Panc1 (cell line): ENCODE measurements at regions not wholly inside any gene's neighbourhood (a gene's known extent, or its start where the extent isn't known, plus 50 kb on each side); places are given as distances from the start of the nearest gene placed in this dataset.

Experiments
- ATAC-seq: fragments of 200-7000 bp; cut with Tn5 transposase; 2 replicates; pipeline ENCODE4 v1.9.1; 2020; ENCODE audit warnings: mild to moderate bottlenecking, moderate library complexity
- BruUV-seq: library from RNA; stranded (reverse); fragments of 400-500 nt; replicated peaks from 2 replicates; lab custom pipeline; 2021; lab: Mats Ljungman, UMichigan
- CTCF ChIA-PET: fragments of 300-600 bp; sonication (Branson Sonifier 250); formaldehyde crosslinking; loops from one replicate; lab custom pipeline; 2022; ENCODE audit warnings: antibody characterized with exemption; lab: Charles Lee
- POLR2A ChIA-PET: fragments of 300-600 bp; sonication (Branson Sonifier 250); formaldehyde crosslinking; loops from one replicate; lab custom pipeline; 2022; ENCODE audit warnings: antibody characterized with exemption; lab: Charles Lee
- DNase-seq: peaks from one replicate; pipeline ENCODE4 v3.0.0-alpha.2; 2010; ENCODE audit warnings: low read depth, low spot score
- H3K27ac ChIP-seq: 2 replicates; pipeline ENCODE4 v1.5.1; 2011; ENCODE audit warnings: mild to moderate bottlenecking, low read length, inconsistent platforms
- H3K27me3 ChIP-seq: fragments of 200-500 bp; sonication (Bioruptor generic); 2 replicates; pipeline ENCODE4 v1.6.0; 2014; ENCODE audit warnings: low read length, inconsistent platforms; ENCODE audit not compliant: control insufficient read depth, insufficient read depth
- H3K36me3 ChIP-seq: fragments of 200-500 bp; sonication (Bioruptor generic); 2 replicates; pipeline ENCODE4 v1.5.1; 2014; ENCODE audit warnings: inconsistent platforms, mild to moderate bottlenecking, low read length, moderate library complexity; ENCODE audit not compliant: control insufficient read depth, insufficient read depth
- H3K4me1 ChIP-seq: 2 replicates; pipeline ENCODE4 v1.5.1; 2011; ENCODE audit warnings: inconsistent platforms, mild to moderate bottlenecking, low read length, moderate library complexity; ENCODE audit not compliant: control insufficient read depth, insufficient read depth
- H3K4me3 ChIP-seq, 2 experiments: 2 replicates each; pipeline ENCODE4 v1.5.1; 2011 to 2012; ENCODE audit warnings: low read depth in 2 of 2, low read length in 2 of 2, mild to moderate bottlenecking in 2 of 2, inconsistent platforms in 1 of 2, moderate library complexity in 1 of 2
- H3K9me3 ChIP-seq: fragments of 200-500 bp; sonication (Bioruptor generic); 2 replicates; pipeline ENCODE4 v1.5.1; 2014; ENCODE audit warnings: low read depth, mild to moderate bottlenecking, inconsistent platforms, low read length, moderate library complexity; ENCODE audit not compliant: control insufficient read depth, insufficient read depth
- POLR2AphosphoS5 ChIP-seq: IDR thresholded peaks from 2 replicates; pipeline ENCODE4 v1.6.1; 2012; ENCODE audit warnings: mild to moderate bottlenecking, low read depth, low read length, moderate library complexity
- SIN3A ChIP-seq: IDR thresholded peaks from 2 replicates; pipeline ENCODE4 v1.6.1; 2012; ENCODE audit warnings: low read depth, mild to moderate bottlenecking, low read length, moderate library complexity, borderline replicate concordance; ENCODE audit not compliant: insufficient read depth
- TCF7L2 ChIP-seq: IDR thresholded peaks from 2 replicates; pipeline ENCODE4 v1.6.1; 2011; ENCODE audit warnings: mild to moderate bottlenecking, low read depth, low read length, inconsistent platforms
- in situ Hi-C: cut with HindIII; loops from 2 replicates; pipeline ENCODE4 v1.10.0; 2016; ENCODE audit warnings: low sequenced_read_pairs, low pct_unique_long_range_greater_than_20kb
- intact Hi-C: fragments of 100-400 bp; cut with micrococcal nuclease; formaldehyde crosslinking; loops from one replicate; pipeline ENCODE4 v1.10.0; 2022; ENCODE audit not compliant: unreplicated experiment
- TF ChIP-seq, protein P1 (sequence below), 2 experiments: IDR thresholded peaks; 2 replicates each; pipeline ENCODE4 v1.6.1; 2011 to 2012; ENCODE audit warnings: low read depth in 2 of 2, control low read depth in 1 of 2, low read length in 1 of 2, mild to moderate bottlenecking in 1 of 2, moderate library complexity in 1 of 2; ENCODE audit not compliant: insufficient read depth in 1 of 2
- TF ChIP-seq, protein P2 (sequence below): fragments of 450-650 bp; IDR thresholded peaks from 2 replicates; pipeline ENCODE4 v1.5.1; 2017; ENCODE audit warnings: mild to moderate bottlenecking

DNA sequence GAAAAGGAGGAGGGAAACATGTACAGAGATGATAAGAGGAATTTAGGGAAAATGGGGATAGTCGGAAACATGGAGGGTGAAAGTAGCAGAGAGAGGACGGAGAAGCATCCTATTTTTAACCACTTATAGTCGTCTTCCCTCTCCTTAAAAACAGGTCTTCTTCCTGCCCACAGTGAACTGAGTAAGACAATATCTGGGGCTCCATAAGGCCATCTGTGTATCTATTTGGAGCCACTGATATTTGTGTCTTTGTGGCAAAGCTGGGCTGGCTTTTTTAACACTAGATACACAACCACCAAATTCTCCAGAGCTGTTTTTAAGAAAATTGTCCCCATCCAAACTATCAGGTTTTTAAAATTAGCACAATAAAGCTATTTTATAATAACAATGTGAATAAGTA, 109.5 kb upstream of the RAP1B start:
- TF ChIP-seq TCF7L2 (no peak), SIN3A (no peak), POLR2AphosphoS5 (no peak)
- TF ChIP-seq, protein P1, sequence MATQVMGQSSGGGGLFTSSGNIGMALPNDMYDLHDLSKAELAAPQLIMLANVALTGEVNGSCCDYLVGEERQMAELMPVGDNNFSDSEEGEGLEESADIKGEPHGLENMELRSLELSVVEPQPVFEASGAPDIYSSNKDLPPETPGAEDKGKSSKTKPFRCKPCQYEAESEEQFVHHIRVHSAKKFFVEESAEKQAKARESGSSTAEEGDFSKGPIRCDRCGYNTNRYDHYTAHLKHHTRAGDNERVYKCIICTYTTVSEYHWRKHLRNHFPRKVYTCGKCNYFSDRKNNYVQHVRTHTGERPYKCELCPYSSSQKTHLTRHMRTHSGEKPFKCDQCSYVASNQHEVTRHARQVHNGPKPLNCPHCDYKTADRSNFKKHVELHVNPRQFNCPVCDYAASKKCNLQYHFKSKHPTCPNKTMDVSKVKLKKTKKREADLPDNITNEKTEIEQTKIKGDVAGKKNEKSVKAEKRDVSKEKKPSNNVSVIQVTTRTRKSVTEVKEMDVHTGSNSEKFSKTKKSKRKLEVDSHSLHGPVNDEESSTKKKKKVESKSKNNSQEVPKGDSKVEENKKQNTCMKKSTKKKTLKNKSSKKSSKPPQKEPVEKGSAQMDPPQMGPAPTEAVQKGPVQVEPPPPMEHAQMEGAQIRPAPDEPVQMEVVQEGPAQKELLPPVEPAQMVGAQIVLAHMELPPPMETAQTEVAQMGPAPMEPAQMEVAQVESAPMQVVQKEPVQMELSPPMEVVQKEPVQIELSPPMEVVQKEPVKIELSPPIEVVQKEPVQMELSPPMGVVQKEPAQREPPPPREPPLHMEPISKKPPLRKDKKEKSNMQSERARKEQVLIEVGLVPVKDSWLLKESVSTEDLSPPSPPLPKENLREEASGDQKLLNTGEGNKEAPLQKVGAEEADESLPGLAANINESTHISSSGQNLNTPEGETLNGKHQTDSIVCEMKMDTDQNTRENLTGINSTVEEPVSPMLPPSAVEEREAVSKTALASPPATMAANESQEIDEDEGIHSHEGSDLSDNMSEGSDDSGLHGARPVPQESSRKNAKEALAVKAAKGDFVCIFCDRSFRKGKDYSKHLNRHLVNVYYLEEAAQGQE (IDR thresholded peaks at IDR 0.05; ENCODE audit: insufficient read depth in 1 of 2, low read depth in 2 of 2, low read length in 1 of 2), result no peak
- TF ChIP-seq, protein P2, sequence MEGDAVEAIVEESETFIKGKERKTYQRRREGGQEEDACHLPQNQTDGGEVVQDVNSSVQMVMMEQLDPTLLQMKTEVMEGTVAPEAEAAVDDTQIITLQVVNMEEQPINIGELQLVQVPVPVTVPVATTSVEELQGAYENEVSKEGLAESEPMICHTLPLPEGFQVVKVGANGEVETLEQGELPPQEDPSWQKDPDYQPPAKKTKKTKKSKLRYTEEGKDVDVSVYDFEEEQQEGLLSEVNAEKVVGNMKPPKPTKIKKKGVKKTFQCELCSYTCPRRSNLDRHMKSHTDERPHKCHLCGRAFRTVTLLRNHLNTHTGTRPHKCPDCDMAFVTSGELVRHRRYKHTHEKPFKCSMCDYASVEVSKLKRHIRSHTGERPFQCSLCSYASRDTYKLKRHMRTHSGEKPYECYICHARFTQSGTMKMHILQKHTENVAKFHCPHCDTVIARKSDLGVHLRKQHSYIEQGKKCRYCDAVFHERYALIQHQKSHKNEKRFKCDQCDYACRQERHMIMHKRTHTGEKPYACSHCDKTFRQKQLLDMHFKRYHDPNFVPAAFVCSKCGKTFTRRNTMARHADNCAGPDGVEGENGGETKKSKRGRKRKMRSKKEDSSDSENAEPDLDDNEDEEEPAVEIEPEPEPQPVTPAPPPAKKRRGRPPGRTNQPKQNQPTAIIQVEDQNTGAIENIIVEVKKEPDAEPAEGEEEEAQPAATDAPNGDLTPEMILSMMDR, result no peak
- Histone ChIP-seq H3K4me3 (no peak overlapping the region), H3K27me3 (no peaks in the 10 kb centered on the region), H3K4me1 (0 out of 2 replicates have a peak, but pooled peaks cover 6% of the 10 kb centered on the region), H3K27ac (peak overlapping the region; percentile 52; the same call in 1 of the 2 replicates), H3K9me3 (no peaks in the 10 kb centered on the region), H3K36me3 (no peaks in the 10 kb centered on the region)
- ATAC-seq (no peak), DNase-seq (no peak)
- POLR2A ChIA-PET, result no interaction called here
- no TSS peak for BruUV-seq
- in situ Hi-C loops, result no loop called here
- intact Hi-C loops, result no loop called here
- CTCF ChIA-PET, result no interaction called here

DNA sequence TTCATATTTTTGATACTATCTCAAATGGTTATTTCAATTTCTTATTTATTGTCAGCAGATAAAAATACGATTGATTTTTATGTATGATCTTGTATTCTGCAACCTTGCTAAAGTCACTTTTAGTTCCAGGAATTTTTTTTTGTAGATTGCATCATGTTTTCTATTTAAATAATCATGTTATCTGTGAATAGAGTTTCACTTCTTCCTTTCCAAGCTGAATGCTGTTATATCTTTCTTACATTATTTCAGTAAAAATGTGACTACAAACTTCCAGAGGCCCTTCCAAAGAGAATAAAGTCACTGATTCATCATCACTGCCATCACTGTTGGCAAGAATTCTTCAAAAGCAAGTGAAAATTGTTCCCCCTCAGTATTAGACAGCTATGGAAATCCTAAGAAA, 104.7 kb upstream of the RAP1B start:
- no peak for DNase-seq
- ChIA-PET CTCF (no interaction called here), POLR2A (no interaction called here)
- H3K4me1 ChIP-seq, result no peaks in the 10 kb centered on the region
- no peak overlapping the region for H3K4me3 ChIP-seq
- BruUV-seq, result no TSS peak
- no peaks in the 10 kb centered on the region; the same call in 1 of the 2 replicates for H3K9me3 ChIP-seq
- intact Hi-C loops, result no loop called here
- in situ Hi-C loops, result no loop called here
- no peak for ATAC-seq
- TF ChIP-seq, protein P1 (IDR thresholded peaks at IDR 0.05; ENCODE audit: insufficient read depth in 1 of 2, low read depth in 2 of 2, low read length in 1 of 2), result no peak
- TF ChIP-seq SIN3A (no peak), POLR2AphosphoS5 (no peak), TCF7L2 (no peak)
- TF ChIP-seq, protein P2, result no peak
- no peaks in the 10 kb centered on the region for H3K36me3 ChIP-seq
- H3K27ac ChIP-seq, result peak overlapping the region; percentile 46; the same call in 1 of the 2 replicates
- no peaks in the 10 kb centered on the region for H3K27me3 ChIP-seq
